ENCODE measurements at regions not wholly inside any gene's neighbourhood (a gene's known extent, or its start where the extent isn't known, plus 50 kb on each side); places are given as distances from the start of the nearest gene placed in this dataset.
"Not testable (repeated sequence)": the region's sequence is repeated elsewhere in the genome, so short reads cannot be mapped to it uniquely, and the experiment has no call there.

- no peak for DNase-seq (ENCODE audit: low read depth)
Measured at GRCh38 chr9:115880221-115880885, 273.2 kb upstream of the PAPPA start.

DNA sequence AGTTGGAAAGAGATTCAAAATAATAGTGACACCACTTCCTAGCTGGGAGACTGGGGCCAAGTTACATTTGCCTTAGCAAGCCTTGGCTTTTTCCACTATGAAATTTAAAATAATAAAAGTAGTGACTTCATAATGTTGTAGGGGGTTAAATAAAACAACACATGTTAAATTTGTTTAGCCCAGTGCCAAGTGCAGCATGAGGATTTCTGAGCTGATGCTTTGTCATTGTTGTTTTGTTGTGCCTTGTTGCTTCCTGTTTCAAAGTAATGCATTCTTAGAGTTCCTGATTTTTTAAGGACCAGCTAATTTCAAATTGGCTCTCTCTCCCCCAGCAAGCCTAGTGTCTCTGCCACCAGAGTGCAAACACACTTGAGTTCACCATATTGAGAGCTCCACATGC, 270.7 kb upstream of the PAPPA start:
- no peak for DNase-seq (ENCODE audit: low read depth)

DNA sequence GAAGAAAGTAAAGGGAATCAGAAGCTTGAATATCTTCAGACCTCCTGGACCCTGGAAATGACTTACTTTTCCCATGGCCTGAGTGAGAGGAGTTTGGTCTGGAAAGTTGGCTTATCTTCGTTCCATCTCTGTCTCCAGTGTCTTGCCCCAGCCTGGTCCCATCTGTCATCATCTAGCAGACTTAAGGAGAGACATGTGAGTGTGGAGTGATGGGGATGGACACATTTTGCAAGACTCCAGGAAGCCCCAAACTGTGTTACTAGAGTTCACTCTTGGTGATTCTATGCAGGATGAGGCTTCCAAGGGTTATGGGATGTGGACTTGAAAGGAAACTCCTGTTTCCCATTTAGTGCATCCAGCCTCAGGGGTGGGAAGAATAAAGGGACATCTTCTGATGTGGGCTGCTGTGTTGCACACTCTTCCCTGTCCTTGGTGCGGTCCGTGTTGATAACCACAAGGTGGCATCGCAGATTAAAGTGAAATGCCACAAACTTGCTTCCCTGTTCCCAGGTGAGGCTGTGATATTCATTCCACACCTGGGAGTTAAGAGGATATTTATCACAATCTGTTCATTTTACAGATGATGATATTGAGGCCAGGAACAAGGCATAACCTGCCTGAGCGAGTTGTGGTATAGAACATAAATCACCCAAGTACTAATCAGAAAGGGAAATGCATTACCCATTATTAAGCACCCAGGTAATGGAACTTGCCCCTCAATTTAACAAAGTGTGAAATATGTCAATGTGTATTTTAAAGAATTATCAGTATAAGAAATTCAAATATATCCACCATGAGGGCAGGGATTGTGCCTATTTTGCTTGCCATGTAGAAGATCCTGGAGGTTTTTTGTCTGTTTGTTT, 269.9 kb upstream of the PAPPA start:
- DNase-seq (ENCODE audit: low read depth): peak; percentile 48

GRCh38 chr9:115884846-115885245, 268.7 kb upstream of the PAPPA start:
- DNase-seq (ENCODE audit: low read depth): no peak

- no peak for DNase-seq (ENCODE audit: low read depth)
Measured at GRCh38 chr9:115888131-115888530, 265.5 kb upstream of the PAPPA start.

DNA sequence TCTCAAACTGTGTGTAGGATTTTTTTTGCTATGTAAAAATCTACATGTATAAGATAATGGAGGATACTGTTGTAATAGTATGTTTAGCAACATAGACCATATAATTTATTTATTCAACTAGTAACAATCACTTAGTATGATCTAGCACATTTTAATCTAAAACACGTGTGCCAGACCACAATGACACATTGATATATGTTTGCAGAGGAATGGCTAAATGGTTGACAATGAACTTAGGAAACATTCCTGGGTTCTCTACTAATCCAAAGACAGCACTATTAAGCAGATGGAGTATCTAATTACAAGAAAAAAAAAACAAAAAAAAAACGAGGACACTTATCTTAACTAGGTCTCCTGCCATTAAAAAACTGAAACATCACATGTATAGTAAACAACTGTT, 261.7 kb upstream of the PAPPA start:
- peak; percentile 35 for DNase-seq (ENCODE audit: low read depth)

- not testable (repeated sequence) for DNase-seq (ENCODE audit: low read depth)
Measured at GRCh38 chr9:115898478-115898877, 255.1 kb upstream of the PAPPA start.

DNA sequence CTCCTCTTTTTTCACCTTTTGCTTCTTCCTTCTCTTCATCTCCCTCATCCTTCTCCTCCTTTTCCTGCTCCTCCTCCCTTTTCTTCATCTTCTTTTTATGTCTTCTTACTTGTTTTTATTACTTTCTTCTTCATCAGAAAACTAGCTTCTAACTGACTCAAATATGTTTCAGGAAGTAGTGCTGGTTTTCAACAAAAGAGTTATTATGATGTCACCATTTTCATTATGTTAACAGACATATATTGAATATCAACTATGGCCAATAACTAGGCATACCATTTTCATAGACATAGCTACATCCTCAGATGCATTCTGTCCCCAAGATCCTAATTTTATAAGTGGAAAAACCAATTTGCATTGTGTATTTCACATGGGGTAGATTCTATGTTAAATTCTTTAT, 252.9 kb upstream of the PAPPA start:
- DNase-seq (ENCODE audit: low read depth): no peak

DNA sequence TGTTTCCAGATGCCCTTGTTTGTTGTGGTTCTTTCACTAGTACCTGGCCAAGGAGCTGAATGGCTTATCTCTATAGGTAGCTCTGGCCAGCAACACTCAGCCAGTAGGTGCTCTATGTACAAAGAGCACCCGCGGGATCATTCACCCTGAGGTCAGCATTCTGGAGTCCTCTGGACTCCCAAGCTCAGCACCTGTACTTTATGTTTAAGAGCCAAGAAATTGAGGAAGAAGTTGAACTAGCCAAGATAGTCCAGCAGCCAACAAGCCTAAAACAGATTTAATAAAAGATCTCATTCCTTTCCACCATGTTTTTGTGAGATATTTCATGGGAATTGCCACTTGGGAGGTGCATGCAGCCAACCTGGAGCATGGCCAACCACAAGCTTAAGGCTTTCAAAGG, 242.6 kb upstream of the PAPPA start:
- no peak for DNase-seq (ENCODE audit: low read depth)

DNA sequence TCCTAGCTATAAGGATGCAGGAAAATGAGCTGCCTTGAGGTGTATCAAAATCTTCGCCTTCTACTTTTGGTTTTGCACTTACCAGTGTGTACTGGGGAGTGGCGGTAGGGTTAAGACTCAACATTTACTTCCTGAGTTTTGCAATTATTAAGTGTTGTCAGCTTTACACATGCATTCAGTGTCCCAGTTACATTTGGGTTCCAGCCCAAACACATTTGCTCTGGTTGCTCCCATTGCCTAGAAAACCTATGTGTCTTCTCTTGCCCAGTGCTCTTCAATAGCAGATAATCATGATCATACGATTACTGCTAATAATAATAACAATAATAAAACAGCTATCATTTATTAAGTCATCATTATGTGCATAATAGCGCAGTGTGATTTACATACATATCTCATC, 241.5 kb upstream of the PAPPA start:
- DNase-seq (ENCODE audit: low read depth): no peak

GRCh38 chr9:115913696-115914095, 239.9 kb upstream of the PAPPA start:
- peak; percentile 29 for DNase-seq (ENCODE audit: low read depth)

GRCh38 chr9:115914291-115914690, 239.3 kb upstream of the PAPPA start:
- no peak for DNase-seq (ENCODE audit: low read depth)

- DNase-seq (ENCODE audit: low read depth): no peak
Measured at GRCh38 chr9:115921301-115921700, 232.3 kb upstream of the PAPPA start.

GRCh38 chr9:115922444-115922843, 231.1 kb upstream of the PAPPA start:
- DNase-seq (ENCODE audit: low read depth): no peak

DNA sequence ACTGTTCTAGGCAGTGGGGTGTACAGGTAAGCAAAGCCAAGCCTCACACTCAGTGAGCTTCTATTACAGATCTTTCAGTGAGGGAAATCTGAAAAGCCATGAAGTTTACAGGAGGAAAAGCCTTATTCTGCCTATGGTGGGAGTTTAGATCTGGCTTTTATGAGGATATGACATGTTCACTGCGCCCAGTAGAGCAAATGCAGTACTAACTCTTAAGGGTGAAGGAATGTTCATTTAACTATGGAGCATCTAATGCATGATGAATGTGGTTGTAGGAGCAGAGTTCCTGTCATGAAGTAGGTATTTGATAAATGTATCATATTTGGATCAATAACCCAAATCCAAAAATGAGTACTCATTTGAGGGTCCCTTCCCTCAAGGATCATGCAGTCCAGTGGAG, 230.2 kb upstream of the PAPPA start:
- DNase-seq (ENCODE audit: low read depth): no peak

- DNase-seq (ENCODE audit: low read depth): peak; percentile 87
Measured at GRCh38 chr9:115923903-115924668, 229.5 kb upstream of the PAPPA start.

GRCh38 chr9:115924669-115924987, 229.0 kb upstream of the PAPPA start:
- DNase-seq (ENCODE audit: low read depth): no peak

DNA sequence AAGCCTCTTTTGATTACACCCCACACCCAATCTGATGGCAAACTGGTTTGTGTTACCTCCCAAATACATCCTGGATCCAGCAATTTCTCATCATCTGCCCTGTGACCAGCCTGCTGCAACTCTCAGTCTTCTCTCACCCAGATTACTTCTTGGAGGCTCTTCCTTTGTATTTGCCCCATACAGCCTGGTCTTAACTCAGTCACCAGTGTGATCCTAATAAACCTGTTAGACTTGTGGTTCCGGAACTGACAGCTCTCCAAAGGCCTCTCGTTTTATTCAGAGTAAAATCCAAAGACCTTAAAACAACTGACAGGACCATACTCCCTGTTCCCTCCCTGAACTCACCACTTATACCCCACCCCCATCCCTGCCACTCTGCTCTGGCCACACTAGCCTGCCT, 228.2 kb upstream of the PAPPA start:
- DNase-seq (ENCODE audit: low read depth): no peak

DNA sequence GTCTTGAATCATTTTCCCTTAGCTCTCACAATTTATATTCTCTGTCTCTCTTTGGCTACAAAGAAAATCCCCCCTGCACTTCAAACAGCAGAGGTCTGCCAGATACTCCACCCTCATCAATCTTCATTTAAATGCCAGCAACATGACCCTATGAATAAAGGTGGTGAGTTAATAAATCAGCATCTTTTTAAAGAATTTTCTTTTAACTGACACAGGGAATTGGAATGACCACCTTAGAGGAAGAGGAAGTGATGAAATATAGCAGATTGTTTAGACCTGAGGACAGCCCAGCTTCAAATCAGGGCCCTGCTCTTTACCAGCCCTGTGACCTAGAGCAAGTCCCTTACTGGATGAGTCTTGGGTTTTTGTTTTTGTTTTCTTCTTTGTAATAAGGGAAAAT, 223.1 kb upstream of the PAPPA start:
- DNase-seq (ENCODE audit: low read depth): no peak

- DNase-seq (ENCODE audit: low read depth): no peak
Measured at GRCh38 chr9:115938479-115938878, 215.1 kb upstream of the PAPPA start.

DNA sequence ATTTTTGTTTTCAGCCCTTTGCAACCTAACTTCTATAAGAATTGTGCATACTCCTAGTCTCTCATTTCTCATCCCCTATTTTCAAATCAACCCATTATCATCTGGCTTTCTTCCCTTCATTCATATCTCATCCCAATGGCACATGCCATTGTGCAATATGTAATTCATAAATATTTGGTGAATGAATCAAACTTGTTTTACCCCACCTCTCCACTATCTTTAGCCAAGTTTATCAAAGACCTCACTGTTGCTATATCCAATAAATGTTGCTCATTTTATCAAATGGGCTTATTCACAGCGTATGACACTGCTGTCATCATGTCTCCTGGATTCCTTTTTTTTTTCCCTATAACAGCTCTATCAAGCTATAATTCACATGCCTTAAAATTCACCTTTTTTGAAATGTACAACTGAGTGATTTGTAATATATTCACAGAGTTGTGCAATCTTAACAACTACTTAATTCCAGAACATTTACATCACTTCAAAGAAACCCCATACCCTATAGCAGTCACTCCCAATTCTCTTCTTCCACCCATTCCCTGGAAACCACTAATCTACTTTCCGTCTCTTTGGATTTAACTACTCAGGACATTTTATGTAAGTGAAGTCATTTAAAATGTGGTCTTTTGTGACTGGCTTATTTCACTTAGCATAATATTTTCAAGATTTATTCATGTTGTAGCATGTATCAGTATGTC, 214.4 kb upstream of the PAPPA start:
- DNase-seq (ENCODE audit: low read depth): peak; percentile 75

DNA sequence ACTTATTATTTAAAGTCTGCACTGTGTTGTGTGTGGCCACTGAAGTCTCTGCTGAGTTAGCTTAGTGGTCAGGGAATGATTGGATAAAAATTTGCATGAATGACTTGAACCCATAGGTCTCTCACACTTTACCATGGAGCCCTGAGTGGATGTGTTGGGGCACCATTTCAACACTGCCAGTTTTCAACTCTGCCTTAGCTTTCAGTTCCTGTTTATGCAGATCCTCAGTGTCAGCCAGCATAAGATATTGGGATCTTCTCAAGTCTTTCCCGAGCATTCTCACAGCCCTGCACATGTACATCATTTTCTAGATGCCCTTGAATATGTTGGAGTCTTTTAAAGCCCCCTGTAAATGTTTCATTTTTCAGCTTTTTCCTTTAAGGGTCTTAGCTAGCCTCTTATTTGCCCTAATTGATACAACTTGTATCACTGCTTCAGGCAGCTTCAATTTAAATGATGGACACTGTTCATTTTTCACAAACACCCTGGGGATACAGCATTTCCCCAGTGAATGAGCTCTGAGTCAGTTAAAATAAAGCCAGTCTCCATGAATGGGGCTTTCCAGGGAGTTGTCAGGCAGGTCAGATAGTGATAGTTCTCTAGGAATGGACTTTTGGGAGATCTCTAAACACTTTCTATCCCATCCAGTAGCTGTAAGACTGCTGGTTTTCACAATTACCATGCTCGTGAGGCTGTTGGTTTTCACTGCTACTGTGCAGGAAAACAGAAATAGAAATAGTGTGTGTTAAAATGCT, 211.9 kb upstream of the PAPPA start:
- peak; percentile 23 for DNase-seq (ENCODE audit: low read depth)

All from fibroblast of the conjunctiva (primary cell).